ENCODE measurements at regions not wholly inside any gene's neighbourhood (a gene's known extent, or its start where the extent isn't known, plus 50 kb on each side); places are given as distances from the start of the nearest gene placed in this dataset.

- H3K18ac ChIP-seq (ENCODE audit: low read depth in 1 of 2, low read length in 2 of 2): no peak overlapping the region
- no peak overlapping the region for H4K91ac ChIP-seq (ENCODE audit: low read length)
- H3K4me1 ChIP-seq (ENCODE audit: control insufficient read depth, insufficient read depth, low read depth, low read length): peaks cover 4% of the 10 kb centered on the region
- H3K9me3 ChIP-seq (ENCODE audit: control insufficient read depth, low read length): no peaks in the 10 kb centered on the region
- H2AFZ ChIP-seq (ENCODE audit: low read depth, low read length): no peak overlapping the region
- no peak for DNase-seq
- WGBS: 87% methylated on average over 5 of the region's 5 CpGs
- no peak overlapping the region for H3K4me2 ChIP-seq (ENCODE audit: low read length, poor library complexity, severe bottlenecking)
- H2BK15ac ChIP-seq (ENCODE audit: low read depth, poor library complexity, severe bottlenecking): no peak overlapping the region
- no peaks in the 10 kb centered on the region for H3K79me1 ChIP-seq (replicated peaks; ENCODE audit: low read length, poor library complexity, severe bottlenecking)
- H2BK12ac ChIP-seq (ENCODE audit: low read length in 2 of 2): no peak overlapping the region
- H3K14ac ChIP-seq (ENCODE audit: low read length in 2 of 2): no peak overlapping the region
- no peak overlapping the region for H3K4ac ChIP-seq (ENCODE audit: low read depth in 1 of 2, low read length in 2 of 2)
- no peak overlapping the region for H2BK5ac ChIP-seq (ENCODE audit: low read depth, low read length, poor library complexity, severe bottlenecking)
- H3K9ac ChIP-seq (ENCODE audit: low read length): no peak overlapping the region
- no peak overlapping the region for H3K23ac ChIP-seq (ENCODE audit: low read length in 2 of 2)
- no peak overlapping the region for H3K27ac ChIP-seq (ENCODE audit: low read length, poor library complexity, severe bottlenecking)
- no peak overlapping the region for H2AK5ac ChIP-seq (ENCODE audit: low read length, severe bottlenecking)
- no peak overlapping the region for H2BK120ac ChIP-seq (ENCODE audit: low read depth, low read length)
- no peak overlapping the region for H4K8ac ChIP-seq (ENCODE audit: low read length)
- H3K36me3 ChIP-seq (ENCODE audit: control insufficient read depth in 1 of 2, insufficient read depth in 2 of 2, low read depth in 1 of 2, low read length in 2 of 2): peaks cover 0 to 72% of the 10 kb centered on the region in 2 experiments
- no peaks in the 10 kb centered on the region for H3K27me3 ChIP-seq (ENCODE audit: control insufficient read depth in 1 of 2, insufficient read depth in 1 of 2, low read length in 2 of 2)
- H3K4me3 ChIP-seq (ENCODE audit: insufficient read depth in 1 of 2, low read depth in 1 of 2, low read length in 2 of 2): no peak overlapping the region
Measured at GRCh38 chr1:219433001-219433400, 179.9 kb downstream of the ZC3H11B start.

- Histone ChIP-seq H3K9ac (ENCODE audit: low read length) (no peak overlapping the region), H3K27me3 (ENCODE audit: control insufficient read depth in 1 of 2, insufficient read depth in 1 of 2, low read length in 2 of 2) (no peaks in the 10 kb centered on the region), H3K14ac (ENCODE audit: low read length in 2 of 2) (no peak overlapping the region), H4K8ac (ENCODE audit: low read length) (no peak overlapping the region), H2BK5ac (ENCODE audit: low read depth, low read length, poor library complexity, severe bottlenecking) (no peak overlapping the region), H2AK5ac (ENCODE audit: low read length, severe bottlenecking) (no peak overlapping the region), H3K27ac (ENCODE audit: low read length, poor library complexity, severe bottlenecking) (no peak overlapping the region), H2BK12ac (ENCODE audit: low read length in 2 of 2) (no peak overlapping the region), H3K4me2 (ENCODE audit: low read length, poor library complexity, severe bottlenecking) (no peak overlapping the region), H2AFZ (ENCODE audit: low read depth, low read length) (no peak overlapping the region), H2BK15ac (ENCODE audit: low read depth, poor library complexity, severe bottlenecking) (no peak overlapping the region), H3K23ac (ENCODE audit: low read length in 2 of 2) (no peak overlapping the region), H3K4ac (ENCODE audit: low read depth in 1 of 2, low read length in 2 of 2) (no peak overlapping the region), H3K36me3 (ENCODE audit: control insufficient read depth in 1 of 2, insufficient read depth in 2 of 2, low read depth in 1 of 2, low read length in 2 of 2) (peaks cover 0 to 70% of the 10 kb centered on the region in 2 experiments), H3K4me3 (ENCODE audit: insufficient read depth in 1 of 2, low read depth in 1 of 2, low read length in 2 of 2) (no peak overlapping the region), H3K4me1 (ENCODE audit: control insufficient read depth, insufficient read depth, low read depth, low read length) (peaks cover 4% of the 10 kb centered on the region), H3K9me3 (ENCODE audit: control insufficient read depth, low read length) (no peaks in the 10 kb centered on the region), H3K18ac (ENCODE audit: low read depth in 1 of 2, low read length in 2 of 2) (no peak overlapping the region), H3K79me1 (replicated peaks; ENCODE audit: low read length, poor library complexity, severe bottlenecking) (no peaks in the 10 kb centered on the region), H4K91ac (ENCODE audit: low read length) (no peak overlapping the region), H2BK120ac (ENCODE audit: low read depth, low read length) (no peak overlapping the region)
- DNase-seq: no peak
- WGBS: 100% methylated on average over 1 of the region's 3 CpGs
Measured at GRCh38 chr1:219432191-219432606, 180.7 kb downstream of the ZC3H11B start.

GRCh38 chr1:219430419-219430818, 182.5 kb downstream of the ZC3H11B start:
- Histone ChIP-seq H4K91ac (ENCODE audit: low read length) (no peak overlapping the region), H3K4me1 (ENCODE audit: control insufficient read depth, insufficient read depth, low read depth, low read length) (peaks cover 4% of the 10 kb centered on the region)
- WGBS: 50% methylated on average over 1 of the region's 1 CpG

GRCh38 chr1:219428651-219429050, 184.3 kb downstream of the ZC3H11B start:
- no peak overlapping the region for H2AFZ ChIP-seq (ENCODE audit: low read depth, low read length)
- no peak overlapping the region for H3K27ac ChIP-seq (ENCODE audit: low read length, poor library complexity, severe bottlenecking)
- H2BK12ac ChIP-seq (ENCODE audit: low read length in 2 of 2): no peak overlapping the region
- peak overlapping the region; percentile 64 for H3K9ac ChIP-seq (ENCODE audit: low read length)
- H3K4me3 ChIP-seq (ENCODE audit: insufficient read depth in 1 of 2, low read depth in 1 of 2, low read length in 2 of 2): no peak overlapping the region
- H2BK120ac ChIP-seq (ENCODE audit: low read depth, low read length): no peak overlapping the region
- no peaks in the 10 kb centered on the region for H3K79me1 ChIP-seq (replicated peaks; ENCODE audit: low read length, poor library complexity, severe bottlenecking)
- 81% methylated on average over 4 of the region's 5 CpGs for WGBS
- no peak overlapping the region for H3K4ac ChIP-seq (ENCODE audit: low read depth in 1 of 2, low read length in 2 of 2)
- H3K4me1 ChIP-seq (ENCODE audit: control insufficient read depth, insufficient read depth, low read depth, low read length): peaks cover 4% of the 10 kb centered on the region
- no peak overlapping the region for H4K91ac ChIP-seq (ENCODE audit: low read length)
- no peak for DNase-seq
- no peak overlapping the region for H3K14ac ChIP-seq (ENCODE audit: low read length in 2 of 2)
- no peak overlapping the region for H3K4me2 ChIP-seq (ENCODE audit: low read length, poor library complexity, severe bottlenecking)
- no peak overlapping the region for H2BK15ac ChIP-seq (ENCODE audit: low read depth, poor library complexity, severe bottlenecking)
- no peak overlapping the region for H4K8ac ChIP-seq (ENCODE audit: low read length)
- no peaks in the 10 kb centered on the region for H3K27me3 ChIP-seq (ENCODE audit: control insufficient read depth in 1 of 2, insufficient read depth in 1 of 2, low read length in 2 of 2)
- H2BK5ac ChIP-seq (ENCODE audit: low read depth, low read length, poor library complexity, severe bottlenecking): no peak overlapping the region
- no peaks in the 10 kb centered on the region for H3K9me3 ChIP-seq (ENCODE audit: control insufficient read depth, low read length)
- peak overlapping the region in 1 of 2 experiments; percentile 34 for H3K18ac ChIP-seq (ENCODE audit: low read depth in 1 of 2, low read length in 2 of 2)
- H3K36me3 ChIP-seq (ENCODE audit: control insufficient read depth in 1 of 2, insufficient read depth in 2 of 2, low read depth in 1 of 2, low read length in 2 of 2): peaks cover 0 to 58% of the 10 kb centered on the region in 2 experiments
- no peak overlapping the region for H2AK5ac ChIP-seq (ENCODE audit: low read length, severe bottlenecking)
- no peak overlapping the region for H3K23ac ChIP-seq (ENCODE audit: low read length in 2 of 2)

More at GRCh38 chr1:219430419-219430818, 182.5 kb downstream of the ZC3H11B start:
- H4K8ac ChIP-seq (ENCODE audit: low read length): no peak overlapping the region
- no peak overlapping the region for H3K27ac ChIP-seq (ENCODE audit: low read length, poor library complexity, severe bottlenecking)
- H3K14ac ChIP-seq (ENCODE audit: low read length in 2 of 2): no peak overlapping the region
- H2BK12ac ChIP-seq (ENCODE audit: low read length in 2 of 2): no peak overlapping the region
- no peak overlapping the region for H3K9ac ChIP-seq (ENCODE audit: low read length)
- H2BK15ac ChIP-seq (ENCODE audit: low read depth, poor library complexity, severe bottlenecking): no peak overlapping the region
- H3K4me3 ChIP-seq (ENCODE audit: insufficient read depth in 1 of 2, low read depth in 1 of 2, low read length in 2 of 2): no peak overlapping the region
- no peak overlapping the region for H2AFZ ChIP-seq (ENCODE audit: low read depth, low read length)
- no peaks in the 10 kb centered on the region for H3K9me3 ChIP-seq (ENCODE audit: control insufficient read depth, low read length)
- DNase-seq: peak; percentile 42
- peaks cover 0 to 69% of the 10 kb centered on the region in 2 experiments for H3K36me3 ChIP-seq (ENCODE audit: control insufficient read depth in 1 of 2, insufficient read depth in 2 of 2, low read depth in 1 of 2, low read length in 2 of 2)
- no peak overlapping the region for H2BK120ac ChIP-seq (ENCODE audit: low read depth, low read length)
- H2BK5ac ChIP-seq (ENCODE audit: low read depth, low read length, poor library complexity, severe bottlenecking): no peak overlapping the region
- H3K79me1 ChIP-seq (replicated peaks; ENCODE audit: low read length, poor library complexity, severe bottlenecking): no peaks in the 10 kb centered on the region
- H3K27me3 ChIP-seq (ENCODE audit: control insufficient read depth in 1 of 2, insufficient read depth in 1 of 2, low read length in 2 of 2): no peaks in the 10 kb centered on the region
- no peak overlapping the region for H3K4me2 ChIP-seq (ENCODE audit: low read length, poor library complexity, severe bottlenecking)
- H3K18ac ChIP-seq (ENCODE audit: low read depth in 1 of 2, low read length in 2 of 2): no peak overlapping the region
- no peak overlapping the region for H2AK5ac ChIP-seq (ENCODE audit: low read length, severe bottlenecking)
- H3K23ac ChIP-seq (ENCODE audit: low read length in 2 of 2): no peak overlapping the region
- no peak overlapping the region for H3K4ac ChIP-seq (ENCODE audit: low read depth in 1 of 2, low read length in 2 of 2)

Measured in mesenchymal stem cell (in vitro differentiated cells and primary cell).